H9 (cell line): ENCODE measurements at regions not wholly inside any gene's neighbourhood (a gene's known extent, or its start where the extent isn't known, plus 50 kb on each side); places are given as distances from the start of the nearest gene placed in this dataset.

Experiments used
- DNase-seq: peaks from one replicate; pipeline ENCODE4 v3.0.0-alpha.2; 2017
- H2AFZ ChIP-seq: one replicate; pipeline ENCODE4 v1.6.1; 2013; ENCODE audit warnings: mild to moderate bottlenecking, low read length, control low read depth, moderate library complexity
- H2AK5ac ChIP-seq: 2 replicates; pipeline ENCODE4 v1.6.1; 2013; ENCODE audit warnings: low read length, control low read depth, mixed read lengths; ENCODE audit not compliant: insufficient read length
- H2BK120ac ChIP-seq: one replicate; pipeline ENCODE4 v1.6.1; 2013; ENCODE audit warnings: low read depth, mild to moderate bottlenecking, low read length, control low read depth, inconsistent platforms; ENCODE audit not compliant: poor library complexity, severe bottlenecking
- H2BK12ac ChIP-seq: 2 replicates; pipeline ENCODE4 v1.6.1; 2013; ENCODE audit warnings: low read length, control low read depth, mixed read lengths, low read depth; ENCODE audit not compliant: insufficient read length
- H2BK15ac ChIP-seq: 2 replicates; pipeline ENCODE4 v1.6.1; 2013; ENCODE audit warnings: low read depth, low read length, control low read depth
- H2BK20ac ChIP-seq: one replicate; pipeline ENCODE4 v1.6.1; 2013; ENCODE audit warnings: low read depth, mild to moderate bottlenecking, low read length, control low read depth, inconsistent platforms; ENCODE audit not compliant: poor library complexity, severe bottlenecking
- H2BK5ac ChIP-seq: 2 replicates; pipeline ENCODE4 v1.6.1; 2013; ENCODE audit warnings: low read length, control low read depth, mixed read lengths; ENCODE audit not compliant: insufficient read length
- H3K14ac ChIP-seq: 2 replicates; pipeline ENCODE4 v1.6.1; 2013; ENCODE audit warnings: low read length, control low read depth; ENCODE audit not compliant: insufficient read depth
- H3K18ac ChIP-seq: 2 replicates; pipeline ENCODE4 v1.6.1; 2013; ENCODE audit warnings: low read depth, mild to moderate bottlenecking, mixed read lengths, low read length, control low read depth; ENCODE audit not compliant: insufficient read length
- H3K23ac ChIP-seq: 2 replicates; pipeline ENCODE4 v1.6.1; 2013; ENCODE audit warnings: low read length, control low read depth, mixed read lengths, low read depth; ENCODE audit not compliant: insufficient read length
- H3K23me2 ChIP-seq: 2 replicates; pipeline ENCODE4 v1.6.1; 2013; ENCODE audit warnings: low read depth, mild to moderate bottlenecking, mixed read lengths, low read length, control low read depth; ENCODE audit not compliant: insufficient read length, poor library complexity, severe bottlenecking
- H3K27ac ChIP-seq: 2 replicates; pipeline ENCODE4 v1.5.1; 2013; ENCODE audit warnings: low read length, control low read depth, mixed read lengths, low read depth; ENCODE audit not compliant: insufficient read length
- H3K27me3 ChIP-seq: 2 replicates; pipeline ENCODE4 v1.6.1; 2013; ENCODE audit warnings: low read length, control low read depth, inconsistent platforms; ENCODE audit not compliant: insufficient read depth
- H3K4ac ChIP-seq: 2 replicates; pipeline ENCODE4 v1.6.1; 2013; ENCODE audit warnings: low read depth, mild to moderate bottlenecking, control low read depth, inconsistent platforms, low read length, moderate library complexity
- H3K4me1 ChIP-seq: 2 replicates; pipeline ENCODE4 v1.6.1; 2013; ENCODE audit warnings: low read length, control low read depth, inconsistent platforms; ENCODE audit not compliant: insufficient read depth
- H3K4me2 ChIP-seq: 2 replicates; pipeline ENCODE4 v1.6.1; 2013; ENCODE audit warnings: low read length, control low read depth, mixed read lengths; ENCODE audit not compliant: insufficient read length, insufficient read depth
- H3K56ac ChIP-seq: 2 replicates; pipeline ENCODE4 v1.6.1; 2013; ENCODE audit warnings: low read depth, mild to moderate bottlenecking, mixed read lengths, low read length, control low read depth; ENCODE audit not compliant: insufficient read length
- H3K79me1 ChIP-seq: 2 replicates; pipeline ENCODE4 v1.6.1; 2013; ENCODE audit warnings: low read depth, mild to moderate bottlenecking, moderate library complexity, low read length, control low read depth, inconsistent platforms; ENCODE audit not compliant: insufficient read depth, poor library complexity, severe bottlenecking
- H3K79me2 ChIP-seq: 2 replicates; pipeline ENCODE4 v1.6.1; 2013; ENCODE audit warnings: low read length, control low read depth, inconsistent platforms; ENCODE audit not compliant: insufficient read depth
- H3K9ac ChIP-seq: 2 replicates; pipeline ENCODE4 v1.6.1; 2013; ENCODE audit warnings: low read length, control low read depth, mixed read lengths; ENCODE audit not compliant: insufficient read length; ENCODE audit errors: extremely low read depth
- H3K9me3 ChIP-seq: one replicate; pipeline ENCODE4 v1.6.1; 2013; ENCODE audit warnings: low read depth, low read length, inconsistent platforms; ENCODE audit not compliant: control insufficient read depth
- H3T11ph ChIP-seq: one replicate; pipeline ENCODE4 v1.6.1; 2013; ENCODE audit warnings: mild to moderate bottlenecking, low read length, control low read depth, inconsistent platforms
- H4K20me1 ChIP-seq: one replicate; pipeline ENCODE4 v1.6.1; 2013; ENCODE audit not compliant: control insufficient read depth, insufficient read length, insufficient read depth
- H4K5ac ChIP-seq: 2 replicates; pipeline ENCODE4 v1.6.1; 2013; ENCODE audit warnings: low read depth, mild to moderate bottlenecking, mixed read lengths, low read length, control low read depth; ENCODE audit not compliant: insufficient read length
- H4K8ac ChIP-seq: replicated peaks from 2 replicates; pipeline ENCODE4 v1.6.1; 2013; ENCODE audit warnings: low read length, control low read depth, mixed read lengths, low read depth; ENCODE audit not compliant: insufficient read length
- H4K91ac ChIP-seq: 2 replicates; pipeline ENCODE4 v1.6.1; 2013; ENCODE audit warnings: low read depth, mild to moderate bottlenecking, moderate library complexity, mixed read lengths, low read length, control low read depth; ENCODE audit not compliant: insufficient read length
- H3K27ac Mint-ChIP-seq, 3 experiments: 2 replicates in 2 of 3; 3 replicates in 1 of 3; pipeline ENCODE4 v1.8.0; 2020 to 2021; ENCODE audit warnings: mixed read lengths in 3 of 3, mild to moderate bottlenecking in 1 of 3, moderate library complexity in 1 of 3
- H3K27me3 Mint-ChIP-seq: 2 replicates; pipeline ENCODE4 v1.8.0; 2021; ENCODE audit warnings: low read depth, mild to moderate bottlenecking, moderate library complexity, mixed read lengths
- H3K36me3 Mint-ChIP-seq, 3 experiments: 2 replicates in 2 of 3; 3 replicates in 1 of 3; pipeline ENCODE4 v1.8.0; 2020 to 2021; ENCODE audit warnings: low read depth in 3 of 3, mixed read lengths in 3 of 3; ENCODE audit not compliant: insufficient read depth in 1 of 3
- H3K4me1 Mint-ChIP-seq, 2 experiments: 2 replicates each; pipeline ENCODE4 v1.8.0; 2020; ENCODE audit warnings: mixed read lengths in 2 of 2
- H3K4me3 Mint-ChIP-seq, 2 experiments: 2 replicates in 1 of 2; 3 replicates in 1 of 2; pipeline ENCODE4 v1.8.0; 2020 to 2021; ENCODE audit warnings: mild to moderate bottlenecking in 2 of 2, mixed read lengths in 2 of 2, moderate library complexity in 1 of 2
- H3K9me3 Mint-ChIP-seq, 2 experiments: 2 replicates in 1 of 2; 3 replicates in 1 of 2; pipeline ENCODE4 v1.8.0; 2020; ENCODE audit warnings: mild to moderate bottlenecking in 2 of 2, mixed read lengths in 2 of 2, moderate library complexity in 1 of 2
- CTCF ChIP-seq: fragments of 200-600 bp; sonication (generic); conservative IDR thresholded peaks from 3 replicates; pipeline ENCODE4 v1.8.0; 2021; ENCODE audit warnings: antibody characterized with exemption, mild to moderate bottlenecking
- WGBS: extraction: QIAGEN DNeasy Blood & Tissue Kit; methylation state at CpG from one replicate; pipeline ENCODE4 v1.1.7; 2013; ENCODE audit warnings: missing lambda C conversion rate, low lambda C conversion rate, mixed read lengths; ENCODE audit not compliant: insufficient read length; ENCODE audit errors: extremely low coverage; 5-methylcytosine and 5-hydroxymethylcytosine counted together

- Histone ChIP-seq H3K18ac (no peak overlapping the region), H4K5ac (no peak overlapping the region), H3T11ph (no peak overlapping the region), H4K20me1 (no peaks in the 10 kb centered on the region), H4K91ac (no peak overlapping the region), H3K27ac (no peak overlapping the region), H3K23me2 (no peaks in the 10 kb centered on the region), H2BK120ac (no peak overlapping the region), H3K4me1 (no peaks in the 10 kb centered on the region), H3K79me1 (no peaks in the 10 kb centered on the region), H3K27me3 (no peaks in the 10 kb centered on the region; the same call in 1 of the 2 replicates), H3K4ac (no peak overlapping the region), H4K8ac (no peak overlapping the region), H2BK5ac (no peak overlapping the region), H3K56ac (no peak overlapping the region), H3K14ac (no peak overlapping the region), H3K23ac (no peak overlapping the region), H3K9me3 (no peaks in the 10 kb centered on the region), H3K79me2 (no peaks in the 10 kb centered on the region), H3K4me2 (no peak overlapping the region), H2BK20ac (no peak overlapping the region), H2AK5ac (no peak overlapping the region), H3K9ac (no peak overlapping the region), H2BK12ac (no peak overlapping the region), H2AFZ (no peak overlapping the region), H2BK15ac (no peak overlapping the region)
- Mint-ChIP-seq H3K9me3 (no peaks in the 10 kb centered on the region; a peak in 1 of 5 replicates), H3K4me1 (peaks cover 10 to 13% of the 10 kb centered on the region in 2 experiments), H3K27me3 (peaks cover 65% of the 10 kb centered on the region), H3K36me3 (no peaks in the 10 kb centered on the region), H3K27ac (no peak overlapping the region), H3K4me3 (no peak overlapping the region)
- no peak for DNase-seq
- no peak for TF ChIP-seq CTCF
- no CpG with 5 or more reads among the region's 5 CpGs for WGBS
Observed at GRCh38 chr2:60096556-60096955, 456.9 kb downstream of the BCL11A start.
